AG09319 (cell line): ENCODE measurements at regions not wholly inside any gene's neighbourhood (a gene's known extent, or its start where the extent isn't known, plus 50 kb on each side); places are given as distances from the start of the nearest gene placed in this dataset.

Experiments
- DNase-seq: peaks from one replicate; pipeline ENCODE4 v3.0.0-alpha.2; 2010; ENCODE audit warnings: low read depth; ENCODE audit errors: extremely low read depth
- CTCF ChIP-seq: IDR thresholded peaks from 2 replicates; pipeline ENCODE4 v1.5.1; 2011; ENCODE audit warnings: low read depth, mild to moderate bottlenecking, inconsistent platforms, low read length, moderate library complexity

- TF ChIP-seq CTCF, result no peak
Measured at GRCh38 chr16:27686926-27687325, 137.0 kb downstream of the KATNIP start.

GRCh38 chr16:27687605-27688004, 137.7 kb downstream of the KATNIP start:
- TF ChIP-seq CTCF, result no peak
- no peak for DNase-seq

More at GRCh38 chr16:27686926-27687325, 137.0 kb downstream of the KATNIP start:
- no peak for DNase-seq

GRCh38 chr16:27689711-27690110, 139.8 kb downstream of the KATNIP start:
- TF ChIP-seq CTCF, result no peak
- DNase-seq, result no peak

GRCh38 chr16:27690608-27691007, 140.7 kb downstream of the KATNIP start:
- peak; percentile 51 for TF ChIP-seq CTCF

GRCh38 chr16:27691721-27692120, 141.8 kb downstream of the KATNIP start:
- TF ChIP-seq CTCF, result no peak
- no peak for DNase-seq

More at GRCh38 chr16:27690608-27691007, 140.7 kb downstream of the KATNIP start:
- no peak for DNase-seq

- DNase-seq, result no peak
Measured at GRCh38 chr16:27692576-27692975, 142.6 kb downstream of the KATNIP start.

GRCh38 chr16:27695161-27695560, 145.2 kb downstream of the KATNIP start:
- DNase-seq, result no peak
- TF ChIP-seq CTCF, result no peak

More at GRCh38 chr16:27692576-27692975, 142.6 kb downstream of the KATNIP start:
- no peak for TF ChIP-seq CTCF
